AG04449 (cell line): ENCODE measurements at regions not wholly inside any gene's neighbourhood (a gene's known extent, or its start where the extent isn't known, plus 50 kb on each side); places are given as distances from the start of the nearest gene placed in this dataset.

Experiments used
- CTCF ChIA-PET: fragments of 350-600 bp; formaldehyde crosslinking; extraction: SDS; loops from one replicate; lab custom pipeline; 2021; ENCODE audit warnings: antibody characterized with exemption; lab: Yijun Ruan, JAX
- POLR2A ChIA-PET: fragments of 400-600, 350-600 bp; formaldehyde crosslinking; extraction: SDS; loops from one replicate; lab custom pipeline; 2020; ENCODE audit warnings: antibody characterized with exemption, inconsistent platforms; lab: Yijun Ruan, JAX
- DNase-seq: peaks from one replicate; pipeline ENCODE4 v3.0.0-alpha.2; 2010; ENCODE audit warnings: low read depth, low spot score
- H3K4me3 ChIP-seq: 2 replicates; pipeline ENCODE4 v1.5.1; 2011; ENCODE audit warnings: low read depth, mild to moderate bottlenecking, control low read depth, low read length
- CTCF ChIP-seq: IDR thresholded peaks from one replicate; pipeline ENCODE4 v1.5.1; 2011; ENCODE audit warnings: mild to moderate bottlenecking, moderate library complexity, low read length, control low read depth, inconsistent platforms; ENCODE audit not compliant: insufficient read depth; ENCODE audit errors: missing control alignments

- ChIA-PET POLR2A (no interaction called here), CTCF (no interaction called here)
- no peak overlapping the region for H3K4me3 ChIP-seq
- DNase-seq = no peak
- no peak for TF ChIP-seq CTCF
Observed at GRCh38 chr2:153387203-153387602, 91.4 kb downstream of the RPRM start.

- DNase-seq = no peak
- POLR2A ChIA-PET = no interaction called here
- CTCF ChIA-PET = no interaction called here
Observed at GRCh38 chr2:153386481-153386897, 92.1 kb downstream of the RPRM start.

GRCh38 chr2:153373510-153374279 lies 104.9 kb downstream of the RPRM start:
- no peak overlapping the region for H3K4me3 ChIP-seq
- DNase-seq = no peak
- CTCF ChIA-PET = no interaction called here
- TF ChIP-seq CTCF = no peak
- POLR2A ChIA-PET = no interaction called here

More at GRCh38 chr2:153386481-153386897, 92.1 kb downstream of the RPRM start:
- no peak for TF ChIP-seq CTCF
- H3K4me3 ChIP-seq = no peak overlapping the region

- ChIA-PET POLR2A (no interaction called here), CTCF (no interaction called here)
Observed at GRCh38 chr2:153360239-153360638, 118.3 kb downstream of the RPRM start.

GRCh38 chr2:153354377-153354776 lies 124.2 kb downstream of the RPRM start:
- H3K4me3 ChIP-seq = no peak overlapping the region
- no peak for TF ChIP-seq CTCF
- DNase-seq = no peak
- CTCF ChIA-PET = no interaction called here
- POLR2A ChIA-PET = no interaction called here

More at GRCh38 chr2:153360239-153360638, 118.3 kb downstream of the RPRM start:
- no peak for DNase-seq
- TF ChIP-seq CTCF = no peak
- no peak overlapping the region for H3K4me3 ChIP-seq

- ChIA-PET CTCF (no interaction called here), POLR2A (no interaction called here)
- DNase-seq = no peak
- TF ChIP-seq CTCF = no peak
- no peak overlapping the region for H3K4me3 ChIP-seq
Observed at GRCh38 chr2:153349603-153350002, 129.0 kb downstream of the RPRM start.
